Esophagus squamous epithelium (tissue), 4 donors: ENCODE measurements at regions not wholly inside any gene's neighbourhood (a gene's known extent, or its start where the extent isn't known, plus 50 kb on each side); places are given as distances from the start of the nearest gene placed in this dataset.

Source experiments
- CTCF ChIP-seq, 6 experiments: fragments of 450-650 bp in 4 of 6; fragments of 200-600 bp in 2 of 6; sonication (generic) in 2 of 6; IDR thresholded peaks; one replicate each; pipeline ENCODE4 v1.5.1; 2016 to 2019; ENCODE audit warnings: antibody characterized with exemption in 6 of 6, mild to moderate bottlenecking in 4 of 6, moderate library complexity in 4 of 6
- POLR2A ChIP-seq, 4 donors: fragments of 450-650 bp; IDR thresholded peaks; one replicate each; pipeline ENCODE4 v1.6.1; 2017; ENCODE audit warnings: antibody characterized with exemption in 4 of 4, mild to moderate bottlenecking in 4 of 4, moderate library complexity in 3 of 4

GRCh38 chr2:201983800-201984199, 49.9 kb upstream of the FZD7 start:
- no peak for TF ChIP-seq CTCF (IDR thresholded peaks at IDR 0.05)
- TF ChIP-seq POLR2A (IDR thresholded peaks at IDR 0.05), result no peak
